Lung (tissue), 11 donors: ENCODE measurements at regions not wholly inside any gene's neighbourhood (a gene's known extent, or its start where the extent isn't known, plus 50 kb on each side); places are given as distances from the start of the nearest gene placed in this dataset.

Experiments
- ATAC-seq: fragments of 200-7000 bp; cut with Tn5 transposase; one replicate; pipeline ENCODE4 v1.9.1; 2020; ENCODE audit warnings: moderate number of reproducible peaks; ENCODE audit not compliant: insufficient read depth, low FRiP score
- DNase-seq, 3 donors: peaks; one replicate each; pipeline ENCODE4 v3.0.0-alpha.2; 2013 to 2017
- H3K27ac ChIP-seq, 2 donors: one replicate each; pipeline ENCODE4 v1.5.1; 2013; ENCODE audit warnings: mild to moderate bottlenecking in 2 of 2, moderate library complexity in 2 of 2, control low read depth in 1 of 2, inconsistent platforms in 1 of 2, low read depth in 1 of 2, low read length in 1 of 2
- H3K27me3 ChIP-seq, 3 donors: one replicate each; pipeline ENCODE4 v1.5.1; 2013; ENCODE audit warnings: low read length in 2 of 3; ENCODE audit not compliant: control insufficient read depth in 3 of 3, insufficient read depth in 3 of 3
- H3K36me3 ChIP-seq, 4 donors: one replicate each; pipeline ENCODE4 v1.5.1; 2013; ENCODE audit warnings: low read length in 4 of 4, mild to moderate bottlenecking in 1 of 4, moderate library complexity in 1 of 4; ENCODE audit not compliant: control insufficient read depth in 4 of 4, insufficient read depth in 4 of 4
- H3K4me1 ChIP-seq, 5 donors: one replicate each; pipeline ENCODE4 v1.5.1; 2013; ENCODE audit warnings: low read length in 5 of 5, mild to moderate bottlenecking in 2 of 5, moderate library complexity in 1 of 5; ENCODE audit not compliant: control insufficient read depth in 5 of 5, insufficient read depth in 5 of 5
- H3K4me3 ChIP-seq: one replicate; pipeline ENCODE4 v1.5.1; 2013; ENCODE audit warnings: mild to moderate bottlenecking, control low read depth, moderate library complexity
- H3K9ac ChIP-seq, 2 donors: one replicate each; pipeline ENCODE4 v1.5.1; 2013; ENCODE audit warnings: low read length in 2 of 2, control low read depth in 1 of 2; ENCODE audit not compliant: insufficient read depth in 1 of 2
- H3K9me3 ChIP-seq, 4 donors: one replicate each; pipeline ENCODE4 v1.5.1; 2013; ENCODE audit warnings: low read length in 3 of 4, mild to moderate bottlenecking in 1 of 4, moderate library complexity in 1 of 4; ENCODE audit not compliant: control insufficient read depth in 4 of 4, insufficient read depth in 3 of 4
- CTCF ChIP-seq: IDR thresholded peaks from 2 replicates; pipeline ENCODE4 v1.5.1; 2012; ENCODE audit warnings: mild to moderate bottlenecking; ENCODE audit errors: control extremely low read depth, extremely low read depth
- WGBS, 2 donors: extraction: QIAGEN DNeasy Blood & Tissue Kit; methylation state at CpG; one replicate each; pipeline ENCODE4 v1.1.7; 2013; 5-methylcytosine and 5-hydroxymethylcytosine counted together
- donor health status: control.
- donor health status: control.
- donor health status: Bipolar disorder and iron deficiency.
- donor health status: healthy.
- donor health status: DM: yes; HTN: yes; CAD: no.

DNA sequence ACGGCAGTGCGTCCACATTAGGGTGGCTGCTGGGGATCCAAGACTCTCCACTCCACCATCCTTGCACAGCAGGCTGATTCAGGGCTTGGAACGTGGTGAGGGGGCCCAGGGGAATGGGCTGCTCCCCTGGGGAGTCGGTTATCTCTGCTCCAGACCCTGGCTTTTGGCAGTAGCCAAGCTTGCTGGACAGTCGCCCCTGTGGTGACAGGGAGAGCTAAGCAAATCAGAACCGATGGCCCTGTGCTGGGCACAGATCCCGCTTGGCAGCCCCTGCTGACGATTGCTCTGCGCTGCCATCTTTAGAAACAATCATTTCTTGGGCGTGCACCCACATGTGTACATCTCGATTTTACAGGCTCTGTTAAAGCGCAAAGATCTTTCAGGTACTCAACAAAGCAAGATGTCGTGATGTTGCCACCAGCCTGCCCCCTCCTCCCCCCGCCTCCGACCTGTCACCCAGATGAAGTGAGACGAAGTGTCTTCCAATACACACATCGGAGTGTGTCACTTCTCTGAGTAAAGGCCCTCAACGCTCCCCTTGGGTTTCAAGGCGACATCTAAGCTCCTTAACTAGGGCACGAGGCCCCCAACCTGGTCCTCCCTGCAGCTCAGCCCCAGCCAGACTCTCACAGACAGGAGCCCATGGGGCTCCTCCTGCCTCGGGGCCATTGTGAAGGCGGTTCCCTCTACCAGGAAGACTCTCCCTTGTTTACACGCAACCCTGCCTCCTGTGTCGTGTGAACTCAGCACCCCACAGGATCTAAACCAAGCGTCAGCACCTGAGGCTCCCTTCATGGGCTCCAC is 55.6 kb downstream of the PITPNM2 start:
- Histone ChIP-seq H3K9me3 (no peaks in the 10 kb centered on the region), H3K36me3 (no peaks in the 10 kb centered on the region), H3K9ac (no peak overlapping the region), H3K4me1 (peaks cover 12 to 45% (median 25%) of the 10 kb centered on the region in 5 donors), H3K27ac (peak overlapping the region; percentile 2 to 78), H3K4me3 (no peak overlapping the region), H3K27me3 (no peaks in the 10 kb centered on the region)
- WGBS, 2 donors = 85 to 86% methylated on average over 25 of the region's 25 CpGs
- DNase-seq = no peak
- no peak for ATAC-seq
- TF ChIP-seq CTCF = no peak

DNA sequence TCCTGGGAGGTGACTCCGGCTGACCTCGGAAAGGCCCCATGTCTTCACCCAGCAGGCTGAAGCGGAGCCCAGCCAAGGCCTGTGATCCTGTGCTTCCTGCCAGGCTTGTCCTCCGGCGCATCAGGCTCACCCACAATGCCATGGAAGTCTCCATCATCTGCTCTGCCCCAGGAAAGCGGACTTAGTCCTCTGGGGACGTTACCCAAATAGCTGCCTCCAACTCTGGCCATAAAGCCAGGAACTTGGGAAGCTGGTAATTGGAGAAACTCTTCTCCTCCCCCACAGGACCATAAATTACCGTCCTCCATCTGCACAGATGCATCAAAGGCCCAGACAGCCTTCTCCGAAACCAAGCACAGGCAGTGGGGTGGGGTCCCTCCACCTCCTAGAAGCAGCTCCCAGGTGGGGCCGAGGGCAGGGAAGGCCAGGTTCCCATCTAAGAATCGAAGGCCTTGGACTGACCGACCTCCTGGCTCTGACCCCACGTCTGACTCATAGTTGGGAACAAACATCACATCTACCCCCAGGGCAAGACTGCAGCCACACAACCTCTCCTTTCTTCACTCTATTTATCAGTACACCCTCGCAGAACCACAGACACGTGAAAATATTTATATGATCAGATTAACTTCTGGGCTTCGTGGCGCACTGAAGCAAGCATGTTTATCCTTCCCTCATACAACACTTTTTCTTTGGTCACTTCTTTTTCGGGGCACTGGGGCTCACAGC is 56.4 kb downstream of the PITPNM2 start:
- no peaks in the 10 kb centered on the region for H3K27me3 ChIP-seq
- no peak for ATAC-seq
- H3K4me3 ChIP-seq = no peak overlapping the region
- WGBS, 2 donors = 66 to 86% methylated on average over 18 of the region's 18 CpGs
- no peaks in the 10 kb centered on the region for H3K9me3 ChIP-seq
- no peak overlapping the region for H3K9ac ChIP-seq
- H3K27ac ChIP-seq = peak overlapping the region; percentile 34 to 78
- H3K4me1 ChIP-seq = peaks cover 12 to 41% (median 25%) of the 10 kb centered on the region in 5 donors
- no peak for TF ChIP-seq CTCF
- H3K36me3 ChIP-seq = no peaks in the 10 kb centered on the region
- DNase-seq = peak in 1 of 3 donors; percentile 43

DNA sequence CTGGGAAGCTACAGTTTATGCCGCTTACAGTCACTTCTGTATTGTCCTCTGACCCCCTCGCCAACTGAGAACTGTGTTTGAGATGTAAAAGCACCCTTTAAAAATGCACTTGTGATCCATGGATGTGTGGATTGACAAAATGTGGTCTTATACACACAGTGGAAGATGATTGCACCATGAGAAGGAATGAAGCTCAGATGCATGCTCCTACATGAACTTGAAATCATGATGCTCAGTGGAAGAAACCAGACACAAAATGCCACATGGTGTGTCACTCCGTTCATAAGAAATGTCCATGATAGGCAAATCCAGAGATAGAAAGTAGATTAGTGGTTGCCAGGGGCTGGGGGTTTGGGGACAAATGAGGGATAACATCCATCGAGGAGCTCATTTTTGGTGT is 58.0 kb downstream of the PITPNM2 start:
- Histone ChIP-seq H3K9ac (no peak overlapping the region), H3K4me3 (no peak overlapping the region), H3K9me3 (no peaks in the 10 kb centered on the region), H3K36me3 (no peaks in the 10 kb centered on the region), H3K27me3 (no peaks in the 10 kb centered on the region), H3K4me1 (peaks cover 10 to 33% (median 22%) of the 10 kb centered on the region in 5 donors), H3K27ac (no peak overlapping the region)
- DNase-seq = no peak
- TF ChIP-seq CTCF = no peak
- no peak for ATAC-seq
- 92 to 95% methylated on average over 4 of the region's 4 CpGs for WGBS, 2 donors
